ENCODE measurements at regions not wholly inside any gene's neighbourhood (a gene's known extent, or its start where the extent isn't known, plus 50 kb on each side); places are given as distances from the start of the nearest gene placed in this dataset.

DNA sequence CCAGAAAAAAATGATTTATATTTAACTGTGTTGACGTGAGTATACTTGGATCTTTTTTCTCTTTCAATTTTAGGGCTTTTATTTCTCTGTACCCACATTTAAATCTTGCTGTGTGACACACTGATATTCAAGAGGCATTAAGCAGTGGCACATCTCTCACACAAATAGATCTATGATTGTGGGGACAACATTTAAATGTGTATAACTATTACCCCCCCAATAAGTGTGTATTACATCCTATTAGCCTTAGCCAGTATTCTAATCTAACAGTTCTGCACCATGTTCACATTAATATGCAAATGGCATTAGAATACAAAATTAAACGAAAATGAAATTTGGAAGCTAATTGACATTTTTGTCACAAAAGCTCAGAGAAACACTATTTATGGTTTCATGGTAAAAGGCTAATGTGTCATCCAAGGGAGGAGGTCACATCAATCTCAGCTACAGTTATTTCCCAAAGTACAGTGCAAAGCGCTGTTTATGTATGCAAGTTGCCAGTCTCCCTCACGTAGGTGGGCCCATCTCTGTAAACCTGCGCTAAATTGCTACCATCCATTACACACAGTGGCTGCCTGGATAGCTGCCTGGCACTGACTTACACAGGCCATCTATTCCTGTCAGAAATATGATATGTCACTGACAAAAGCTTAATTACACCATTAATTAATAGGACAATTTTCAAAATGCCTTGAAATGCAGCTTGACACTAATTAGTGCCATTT is 984.7 kb upstream of the PCDH9 start:
- TF ChIP-seq, protein P1, sequence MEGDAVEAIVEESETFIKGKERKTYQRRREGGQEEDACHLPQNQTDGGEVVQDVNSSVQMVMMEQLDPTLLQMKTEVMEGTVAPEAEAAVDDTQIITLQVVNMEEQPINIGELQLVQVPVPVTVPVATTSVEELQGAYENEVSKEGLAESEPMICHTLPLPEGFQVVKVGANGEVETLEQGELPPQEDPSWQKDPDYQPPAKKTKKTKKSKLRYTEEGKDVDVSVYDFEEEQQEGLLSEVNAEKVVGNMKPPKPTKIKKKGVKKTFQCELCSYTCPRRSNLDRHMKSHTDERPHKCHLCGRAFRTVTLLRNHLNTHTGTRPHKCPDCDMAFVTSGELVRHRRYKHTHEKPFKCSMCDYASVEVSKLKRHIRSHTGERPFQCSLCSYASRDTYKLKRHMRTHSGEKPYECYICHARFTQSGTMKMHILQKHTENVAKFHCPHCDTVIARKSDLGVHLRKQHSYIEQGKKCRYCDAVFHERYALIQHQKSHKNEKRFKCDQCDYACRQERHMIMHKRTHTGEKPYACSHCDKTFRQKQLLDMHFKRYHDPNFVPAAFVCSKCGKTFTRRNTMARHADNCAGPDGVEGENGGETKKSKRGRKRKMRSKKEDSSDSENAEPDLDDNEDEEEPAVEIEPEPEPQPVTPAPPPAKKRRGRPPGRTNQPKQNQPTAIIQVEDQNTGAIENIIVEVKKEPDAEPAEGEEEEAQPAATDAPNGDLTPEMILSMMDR (IDR thresholded peaks at IDR 0.05 in 8 of 11, conservative IDR thresholded peaks at IDR 0.05 in 3 of 11), result no peak
- TF ChIP-seq POLR2AphosphoS5 (IDR thresholded peaks at IDR 0.05) (no peak), POLR2A (IDR thresholded peaks at IDR 0.05) (no peak)

Data from spleen (tissue), 7 donors.